Activated CD4-positive, alpha-beta T cell treated with anti-CD3 and anti-CD28 coated beads, Interleukin-2, amount 50 U/mL, for 16 hours (primary cell): ENCODE measurements at regions not wholly inside any gene's neighbourhood (a gene's known extent, or its start where the extent isn't known, plus 50 kb on each side); places are given as distances from the start of the nearest gene placed in this dataset.

Experiments used
- DNase-seq: peaks from one replicate; pipeline ENCODE4 v3.0.0-alpha.2; 2020

DNA sequence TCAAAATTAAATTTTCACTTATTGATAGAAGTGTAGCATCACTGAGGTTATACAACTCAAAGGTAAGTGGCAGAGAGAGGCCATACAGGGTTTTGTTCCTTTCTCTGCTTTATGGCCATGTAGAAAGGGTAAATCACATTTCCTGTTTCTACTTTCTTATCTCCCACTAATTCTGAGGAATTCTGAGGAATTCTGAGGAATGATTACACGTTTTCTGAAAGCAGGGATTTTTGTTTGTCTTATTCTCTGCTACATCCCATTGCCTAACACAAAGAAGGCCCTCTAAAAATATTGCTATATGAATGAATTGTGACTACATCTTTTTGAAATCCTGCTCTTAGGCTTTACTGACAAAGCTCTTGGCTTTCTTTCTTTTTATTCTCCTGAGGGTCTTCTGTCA is 516.9 kb upstream of the ZNF608 start:
- DNase-seq, result no peak

DNA sequence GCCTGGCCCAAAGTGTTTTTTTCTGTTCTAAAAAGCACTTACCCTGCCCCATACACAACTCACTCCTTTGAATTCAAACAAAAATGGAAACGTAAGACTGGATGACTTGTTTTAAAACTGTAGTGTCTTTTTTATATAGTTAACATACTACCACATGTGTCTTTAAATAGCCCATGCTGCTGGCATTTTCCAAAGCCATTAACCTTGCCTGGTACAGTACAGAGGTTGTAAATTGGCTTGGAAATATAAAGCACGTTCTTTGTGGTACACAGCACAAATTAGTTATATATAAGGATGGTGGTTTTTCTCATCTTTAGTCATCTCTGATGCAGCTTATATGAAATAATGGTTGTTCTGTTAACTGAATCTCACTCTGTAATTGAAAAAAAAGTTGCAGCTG is 519.7 kb upstream of the ZNF608 start:
- DNase-seq, result no peak

DNA sequence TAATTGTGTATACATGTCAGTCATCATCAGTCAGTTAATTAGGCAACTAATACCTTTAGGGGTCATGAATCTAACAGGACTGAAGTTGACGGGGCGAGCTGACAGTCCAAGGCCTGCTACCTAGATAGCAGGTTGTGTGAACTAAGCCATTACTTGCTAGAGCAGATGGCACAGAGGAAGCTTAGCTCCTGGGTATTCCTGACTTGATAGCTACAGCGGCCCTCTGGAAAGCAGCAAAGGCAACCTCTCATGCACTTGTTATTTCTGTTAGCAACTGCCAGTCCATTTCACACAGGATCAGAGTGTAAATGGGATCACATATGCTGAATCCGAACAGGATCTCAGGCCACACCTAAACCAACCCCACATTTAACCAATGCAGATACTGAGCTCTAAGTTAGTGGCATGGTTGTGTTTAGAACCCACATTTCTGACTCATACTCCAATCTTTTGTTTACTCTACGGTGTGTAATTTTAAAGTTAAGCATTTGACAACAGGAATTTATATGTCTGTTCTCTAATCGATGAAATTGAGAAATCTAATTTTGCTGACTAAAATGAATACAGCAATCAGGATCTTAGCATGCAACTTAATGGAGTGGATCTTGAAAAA is 521.3 kb upstream of the ZNF608 start:
- DNase-seq, result no peak

DNA sequence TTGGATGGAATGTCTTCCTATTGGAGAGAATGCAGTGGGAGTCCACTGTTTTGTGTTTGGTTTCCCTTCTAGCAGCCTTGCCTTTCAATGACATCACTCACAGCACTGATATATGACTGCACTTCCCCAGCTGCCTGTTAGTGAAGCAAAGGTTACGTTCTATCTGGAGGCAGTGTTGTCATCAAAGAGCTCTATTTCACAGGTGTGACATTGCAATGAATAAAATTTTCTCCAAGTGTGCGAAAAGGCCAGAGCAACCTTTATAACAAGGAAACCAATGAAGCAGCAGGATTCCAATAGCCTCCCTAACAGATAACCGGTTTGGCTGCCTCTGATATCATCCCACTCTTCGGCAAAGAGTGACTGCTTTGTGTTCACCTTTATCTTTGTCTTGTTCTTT is 523.5 kb upstream of the ZNF608 start:
- DNase-seq, result no peak

DNA sequence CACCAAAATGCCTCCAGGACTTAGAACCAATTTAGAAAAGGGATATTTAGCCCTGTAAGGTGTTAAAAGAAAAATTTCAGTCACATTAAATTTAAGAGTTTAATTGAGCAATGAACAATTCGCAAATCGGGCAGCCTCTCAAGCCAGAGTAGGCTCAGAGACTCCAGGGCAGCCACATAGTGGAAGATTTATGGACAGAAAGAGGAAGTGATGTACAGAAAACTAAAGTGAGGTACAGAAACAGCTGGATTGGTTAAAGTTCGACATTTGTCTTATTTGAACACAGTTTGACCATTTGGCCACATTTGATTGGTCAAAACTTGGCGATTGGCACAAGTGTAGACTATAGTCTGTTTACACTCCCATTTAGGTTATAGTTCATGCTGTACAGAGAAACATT is 525.9 kb upstream of the ZNF608 start:
- no peak for DNase-seq

DNA sequence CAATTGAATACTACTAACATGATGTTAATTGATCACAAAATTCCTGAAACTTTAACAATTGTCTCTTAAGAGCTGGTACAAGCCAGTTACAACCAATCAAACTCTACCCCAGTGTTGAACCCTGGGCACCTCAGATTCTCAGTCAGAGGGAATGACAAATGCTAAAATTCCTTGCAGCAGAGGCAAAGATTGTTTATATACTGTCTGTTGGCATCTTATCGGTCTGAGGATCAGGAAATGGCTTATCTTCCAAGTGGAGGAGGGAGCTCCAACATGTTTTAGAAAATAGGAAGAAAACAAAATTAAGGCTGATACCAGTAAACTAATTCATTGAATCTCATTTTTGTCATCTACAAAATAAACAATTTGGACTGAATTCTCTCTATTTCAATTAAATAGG is 527.8 kb upstream of the ZNF608 start:
- no peak for DNase-seq

DNA sequence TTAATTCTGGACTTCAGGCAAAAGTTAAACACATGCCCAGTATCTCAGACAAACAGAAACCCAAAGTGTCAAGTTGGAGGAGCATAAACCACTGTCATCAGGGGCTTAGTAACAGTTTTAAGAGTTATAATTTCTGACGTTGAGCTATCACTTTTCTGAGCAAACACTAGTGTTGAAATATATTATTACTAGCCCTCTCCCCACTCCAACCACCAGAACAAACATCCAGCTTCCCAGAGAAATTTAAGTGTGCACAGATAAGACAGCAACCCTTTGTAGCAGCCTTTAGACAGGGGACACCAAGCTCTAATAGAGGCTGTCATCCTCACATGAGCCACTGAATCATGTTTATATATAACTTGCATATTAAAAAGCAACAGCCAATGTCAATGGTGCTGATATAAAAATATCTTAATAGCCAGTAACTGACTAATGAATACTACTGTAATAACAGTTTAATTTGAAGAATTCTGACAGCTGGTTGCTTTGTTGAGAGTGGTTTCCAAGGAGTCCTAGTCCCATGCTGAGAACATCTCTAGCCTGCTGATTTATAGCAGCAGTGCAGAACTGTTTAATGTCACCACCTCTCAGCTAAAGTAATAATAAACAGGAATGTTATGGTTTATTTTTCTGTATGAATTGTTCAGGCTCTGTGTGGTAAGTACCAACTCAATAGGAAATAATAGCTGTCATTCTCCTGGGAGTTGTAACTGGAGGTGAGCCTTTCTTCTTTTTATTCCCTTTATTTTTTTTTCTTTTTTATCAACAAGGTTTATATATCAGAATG is 528.7 kb upstream of the ZNF608 start:
- DNase-seq, result no peak

DNA sequence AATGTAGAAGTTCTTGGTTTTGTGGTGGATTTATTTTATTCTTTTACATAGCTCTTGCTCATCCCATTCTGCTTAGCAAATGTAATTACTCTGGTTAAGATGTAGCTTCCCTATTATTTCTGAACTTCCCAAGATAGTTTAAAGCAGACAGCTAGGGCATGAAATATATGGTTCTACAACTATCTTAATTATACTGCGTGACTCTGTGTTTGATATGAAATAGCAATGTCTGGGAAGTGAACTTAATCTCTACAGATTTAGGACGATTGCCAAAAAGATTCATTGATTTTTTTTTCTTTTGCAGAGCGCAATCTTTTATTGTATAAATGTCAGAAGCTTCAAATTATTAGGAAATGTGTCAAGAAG is 529.3 kb upstream of the ZNF608 start:
- no peak for DNase-seq

DNA sequence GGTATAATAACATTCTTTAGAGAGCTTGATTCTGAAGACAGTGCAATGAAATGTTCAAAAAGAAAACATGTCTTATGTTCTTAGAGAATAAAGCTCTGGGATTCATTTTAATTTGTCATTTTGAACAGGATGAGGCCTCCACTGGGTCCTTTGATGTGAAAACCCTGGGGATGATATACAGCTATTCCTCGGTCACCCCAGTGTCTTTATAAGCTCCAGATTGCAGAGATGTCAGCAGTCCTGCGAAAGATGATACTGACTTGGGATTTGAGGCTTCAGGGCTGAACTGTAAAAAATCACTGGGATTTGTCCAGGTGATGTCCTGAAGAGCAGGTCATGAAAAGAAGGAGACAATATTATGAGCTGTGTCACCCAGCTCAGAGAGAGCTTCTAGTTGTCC is 529.7 kb upstream of the ZNF608 start:
- DNase-seq, result no peak

DNA sequence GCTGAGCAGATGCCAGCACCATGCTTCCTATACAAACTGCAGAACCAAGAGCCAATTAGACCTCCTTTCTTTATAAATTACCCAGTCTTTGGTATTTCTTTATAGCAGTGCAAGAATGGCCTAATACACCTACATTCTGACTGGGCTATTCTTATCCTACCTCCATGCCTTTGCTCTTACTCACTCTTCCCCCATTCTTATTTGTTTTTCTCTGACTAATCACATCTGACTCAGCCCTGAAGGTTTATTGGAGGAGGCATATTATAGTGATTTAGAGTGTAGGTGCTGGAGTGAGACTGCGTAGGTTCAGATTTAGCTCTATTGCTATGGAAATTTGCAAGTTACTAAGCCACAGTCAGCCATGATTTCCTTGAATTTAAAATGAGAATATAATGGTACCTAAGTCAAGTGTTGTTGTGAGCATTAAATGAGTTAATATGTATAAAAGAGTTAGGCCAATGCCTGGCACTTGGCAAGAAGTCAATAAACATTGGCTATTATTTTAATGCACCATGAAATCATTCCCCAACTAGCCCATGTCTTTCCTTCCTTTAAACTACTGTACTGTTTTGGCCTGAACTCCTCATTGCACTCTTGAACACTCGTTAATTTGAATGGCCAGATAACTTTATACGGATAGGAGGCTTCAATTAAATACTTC is 531.2 kb upstream of the ZNF608 start:
- no peak for DNase-seq

DNA sequence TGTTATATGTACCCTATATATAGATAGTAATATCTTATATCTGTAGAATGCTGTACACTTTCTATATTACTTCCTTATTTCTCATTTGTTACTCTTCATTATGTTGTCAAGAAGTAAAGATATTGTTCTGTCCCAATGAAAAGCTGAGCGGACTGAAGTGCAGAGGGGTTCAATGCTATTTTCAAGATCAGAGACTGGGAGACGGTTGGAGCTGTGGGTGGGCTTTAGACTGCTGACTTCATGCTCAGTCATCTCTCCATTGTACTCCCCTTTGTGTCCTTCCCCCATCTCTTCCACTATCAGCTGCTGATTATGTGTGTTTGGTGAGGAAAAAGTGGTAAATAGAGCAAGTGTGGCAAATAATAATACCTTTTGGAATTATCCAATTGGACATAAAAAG is 532.3 kb upstream of the ZNF608 start:
- no peak for DNase-seq

DNA sequence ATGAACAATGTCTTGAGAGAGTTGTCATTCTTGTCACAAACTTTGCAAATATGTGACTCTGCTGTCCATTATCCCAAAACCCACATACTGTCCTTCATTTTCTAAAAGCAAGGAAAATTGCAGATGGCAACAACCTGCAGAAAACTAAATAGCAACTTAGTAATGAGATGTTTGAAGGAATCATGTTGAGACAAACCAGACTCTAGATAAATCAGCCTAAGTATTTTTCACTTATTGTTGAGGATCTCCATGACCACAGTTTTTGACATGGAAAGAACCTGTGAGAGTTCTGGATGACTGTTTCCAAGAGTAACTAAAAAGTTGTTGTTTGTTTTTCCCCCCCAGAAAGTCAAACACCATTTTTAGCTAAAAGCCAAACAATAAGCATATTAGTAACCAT is 535.2 kb upstream of the ZNF608 start:
- no peak for DNase-seq

DNA sequence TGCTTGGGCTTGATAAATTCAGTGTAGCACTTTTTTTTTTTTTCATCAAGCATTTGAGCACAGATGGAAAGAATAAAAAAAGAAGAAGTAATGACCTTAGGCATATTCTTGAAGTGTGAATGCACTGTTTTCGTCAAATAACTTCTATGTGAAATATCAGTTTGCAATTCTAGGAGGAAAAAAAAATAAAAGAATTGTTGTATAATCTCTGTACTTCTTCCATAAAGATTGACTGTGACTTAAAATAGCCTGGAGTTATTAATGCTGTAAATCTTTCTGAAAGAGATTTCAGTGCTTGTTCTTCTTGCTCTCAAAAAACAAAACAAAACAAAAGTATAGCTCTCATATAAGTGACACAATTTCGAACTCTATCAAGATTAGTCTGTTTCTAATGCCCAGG is 536.9 kb upstream of the ZNF608 start:
- DNase-seq, result no peak

DNA sequence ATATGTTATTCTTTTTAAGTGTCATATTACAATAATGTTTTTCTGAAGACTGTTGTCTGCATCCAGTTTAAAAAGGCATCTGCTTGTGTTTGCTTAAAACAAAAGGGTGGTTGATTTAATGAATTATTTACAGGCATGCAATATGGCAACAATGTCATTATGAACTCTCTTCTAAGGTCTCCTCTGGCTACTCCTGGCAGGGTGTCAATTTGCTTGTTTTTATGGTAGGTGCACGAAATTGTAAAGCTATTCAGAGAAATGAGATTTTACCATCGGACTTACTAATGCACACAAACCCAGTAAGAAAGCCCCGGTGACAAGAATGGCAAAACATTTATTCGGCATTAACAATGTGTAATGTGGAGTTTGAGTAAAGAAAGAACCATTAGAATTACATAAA is 539.8 kb upstream of the ZNF608 start:
- DNase-seq, result no peak

DNA sequence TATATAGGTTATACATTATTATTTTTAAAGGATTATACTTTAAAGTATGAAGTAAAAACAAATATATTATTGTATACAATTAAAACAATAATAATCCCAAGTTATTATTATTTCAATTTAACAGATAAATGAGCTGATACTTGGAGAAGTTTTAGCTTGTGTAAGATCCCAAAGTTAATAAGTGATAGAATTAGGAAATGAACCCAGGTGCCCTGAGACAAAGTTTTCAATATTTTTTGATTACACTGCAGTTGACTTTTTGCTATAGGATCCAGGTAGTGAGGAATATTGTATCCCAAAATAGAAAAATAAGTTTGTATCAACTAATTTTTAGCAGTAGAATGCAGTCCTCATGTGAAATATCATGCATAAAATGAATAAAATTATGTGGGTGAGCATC is 543.2 kb upstream of the ZNF608 start:
- no peak for DNase-seq

DNA sequence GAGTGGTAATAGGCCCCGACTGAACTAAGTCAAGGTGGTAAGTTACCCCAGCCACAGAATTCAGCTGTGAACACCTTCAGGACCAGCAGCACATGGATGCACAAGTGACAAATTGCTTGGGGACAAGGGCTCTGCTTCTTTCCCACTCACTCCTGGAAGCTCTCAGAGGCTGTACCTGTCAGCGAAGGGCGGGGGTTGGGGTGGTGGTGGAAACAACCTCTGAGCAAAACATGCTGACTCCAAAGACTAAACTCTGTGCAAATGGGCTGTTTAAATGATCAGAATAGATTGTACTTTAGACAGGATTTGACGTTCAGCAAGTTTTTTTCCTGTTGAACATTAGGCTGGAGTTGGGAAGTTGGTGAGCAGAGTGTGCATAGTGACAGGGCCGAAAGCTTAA is 544.5 kb upstream of the ZNF608 start:
- no peak for DNase-seq

DNA sequence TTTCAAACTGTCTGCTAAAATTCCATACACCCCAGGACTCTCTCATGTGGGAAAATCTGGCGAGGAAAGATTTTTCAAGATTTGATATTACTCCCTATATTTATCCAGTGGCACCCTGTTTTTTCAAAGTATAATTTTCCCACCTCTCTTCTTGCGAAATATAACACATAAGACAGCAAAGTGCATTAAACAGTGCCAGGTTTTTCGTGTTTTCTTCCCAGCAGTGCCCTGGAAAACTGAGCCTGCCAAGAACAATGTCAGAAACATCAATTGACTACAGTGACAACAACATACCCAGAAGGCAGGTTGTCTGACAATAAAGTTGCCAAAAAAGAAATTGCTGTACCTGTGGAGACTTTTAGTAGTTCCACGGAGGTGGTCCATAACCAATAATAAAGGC is 545.0 kb upstream of the ZNF608 start:
- DNase-seq, result no peak

DNA sequence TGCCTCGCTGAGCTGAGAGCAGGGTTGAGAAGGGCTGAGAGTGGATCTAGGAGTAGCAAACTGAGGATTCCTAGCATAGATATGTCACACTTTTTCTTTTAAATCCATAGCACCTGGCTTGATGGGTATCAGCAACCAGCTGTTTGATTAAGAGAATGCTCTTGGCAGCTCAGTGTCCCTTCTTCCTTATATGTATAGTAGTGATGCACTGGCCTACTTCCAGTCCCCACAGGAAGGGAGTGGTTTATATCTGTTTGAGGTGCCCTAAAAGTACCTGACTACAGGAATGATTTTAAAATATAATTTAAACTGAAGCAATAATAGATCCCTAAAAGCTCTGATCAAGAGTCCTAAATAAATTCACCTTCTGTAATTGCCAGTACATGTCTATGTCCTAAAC is 546.8 kb upstream of the ZNF608 start:
- no peak for DNase-seq

DNA sequence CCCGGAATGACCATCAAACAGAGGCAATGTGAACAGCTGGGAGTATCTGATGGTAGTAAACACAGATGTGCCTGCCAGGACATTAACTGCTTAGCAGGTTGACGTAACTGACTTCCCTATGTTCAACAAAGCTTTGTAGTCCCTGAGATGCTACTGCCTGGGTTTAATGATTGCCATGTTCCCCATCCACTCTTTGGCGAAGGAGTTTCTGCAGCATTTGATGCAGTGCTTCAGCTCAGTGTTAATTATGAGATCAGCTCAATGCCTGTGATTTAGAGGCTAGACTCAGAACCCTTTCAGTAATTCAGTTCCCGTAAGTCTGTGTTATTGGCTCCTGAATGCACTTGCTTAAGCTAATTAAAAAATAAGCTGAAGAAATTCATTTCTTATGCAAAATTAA is 547.3 kb upstream of the ZNF608 start:
- no peak for DNase-seq

DNA sequence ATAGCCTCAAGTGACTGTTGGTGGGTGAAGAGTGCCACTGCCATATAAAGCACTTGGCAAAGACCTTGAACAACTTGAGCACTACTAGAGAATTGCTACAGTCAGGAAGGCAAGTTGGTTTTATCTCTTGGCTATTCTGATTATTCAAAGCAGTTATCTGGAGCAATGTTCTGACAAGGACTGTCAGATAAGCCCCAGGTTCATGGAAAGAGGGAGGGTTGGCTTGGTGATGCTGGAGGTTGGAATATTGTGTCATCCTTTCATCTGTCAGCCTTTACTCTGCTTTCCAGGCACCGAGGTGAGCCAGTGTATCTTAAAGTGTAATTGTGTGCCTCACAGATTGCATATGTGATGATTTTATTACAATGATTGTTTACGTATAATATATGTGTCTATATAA is 548.4 kb upstream of the ZNF608 start:
- no peak for DNase-seq

DNA sequence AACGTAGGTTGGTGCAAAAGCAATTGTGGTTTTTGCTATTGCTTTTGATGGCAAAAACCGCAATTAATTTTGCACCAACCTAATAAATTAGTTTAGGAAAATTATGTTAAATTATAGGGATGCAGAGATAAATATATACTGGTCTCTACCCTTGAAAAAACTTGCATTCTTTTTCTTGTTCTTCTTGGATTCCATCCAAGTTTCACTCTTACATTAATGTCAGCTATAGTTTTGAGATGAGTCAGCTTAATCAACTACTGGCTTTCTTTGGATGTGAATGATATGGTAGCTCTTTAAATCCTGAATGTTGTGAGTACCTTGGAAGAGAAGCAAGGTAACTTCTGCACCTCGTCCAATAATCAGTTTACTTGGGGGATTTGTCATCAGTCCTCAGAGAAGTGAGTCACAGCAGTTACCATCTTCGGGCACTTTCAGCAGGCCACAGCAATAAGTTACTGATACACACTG is 549.0 kb upstream of the ZNF608 start:
- DNase-seq, result no peak

DNA sequence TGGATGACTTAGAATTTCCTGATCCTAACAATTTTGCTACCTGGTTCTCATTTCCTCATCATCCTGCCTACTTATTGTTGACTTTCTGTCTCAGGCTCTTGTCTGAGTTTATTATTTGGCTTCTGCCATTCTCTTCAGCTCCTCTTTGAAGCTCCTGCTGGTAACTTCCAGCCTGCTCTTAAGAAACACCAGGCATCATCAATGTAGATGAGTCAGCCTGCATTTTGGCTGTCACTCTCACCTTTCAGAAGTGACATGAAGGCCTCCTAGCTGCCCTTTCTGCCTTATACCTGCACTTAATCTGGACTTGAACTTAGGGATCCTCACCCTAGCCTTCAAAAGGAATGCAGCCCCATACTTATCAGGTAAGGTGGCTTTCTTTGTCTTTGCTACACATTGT is 551.8 kb upstream of the ZNF608 start:
- no peak for DNase-seq

DNA sequence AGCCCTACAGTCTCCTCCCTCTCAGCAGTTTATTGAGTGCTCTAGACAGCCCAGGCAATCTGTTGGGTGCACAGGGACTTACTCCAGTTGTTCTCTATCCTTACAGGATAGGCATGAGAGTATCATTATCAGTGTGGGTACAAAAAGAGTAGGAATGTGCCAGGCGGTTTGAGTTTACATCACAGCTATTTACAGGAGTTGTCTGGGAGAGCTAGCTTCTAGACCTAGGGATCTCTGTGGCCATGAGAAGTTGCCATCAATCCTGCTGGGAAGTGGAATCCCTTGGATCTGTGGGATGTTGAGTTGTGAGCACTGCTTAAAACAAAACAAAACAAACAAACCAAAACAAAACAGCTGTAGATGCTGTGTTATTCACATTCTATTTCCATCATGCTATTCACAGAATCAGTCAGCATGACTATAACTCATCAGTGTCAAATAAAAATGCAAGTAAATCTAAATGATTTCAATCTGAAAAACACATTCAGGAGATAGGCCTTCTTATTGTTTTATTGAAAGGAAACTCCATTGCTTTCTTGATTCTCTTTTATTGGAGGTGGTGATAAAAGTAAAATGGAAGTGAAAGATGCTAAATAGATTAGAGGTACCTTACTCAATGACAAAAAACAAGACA is 552.4 kb upstream of the ZNF608 start:
- no peak for DNase-seq

DNA sequence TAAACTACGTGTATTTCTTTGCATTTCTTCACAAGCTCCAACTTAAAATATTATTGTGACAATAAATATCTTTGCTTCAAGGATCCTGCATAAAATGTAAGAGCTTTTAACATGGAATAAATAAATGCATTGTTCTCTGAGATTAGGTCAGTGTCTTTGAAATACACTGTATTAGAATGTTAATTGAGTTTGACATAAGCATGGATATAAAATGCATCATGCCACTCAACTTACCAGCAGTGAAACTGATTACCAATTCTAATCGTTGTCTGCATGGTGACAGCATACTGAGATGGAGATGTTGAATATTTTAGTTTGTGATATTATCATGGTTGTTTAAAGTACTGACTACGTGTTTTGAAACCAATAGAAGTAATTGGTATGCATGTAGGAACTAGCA is 555.3 kb upstream of the ZNF608 start:
- no peak for DNase-seq
